Epithelial cell of esophagus (primary cell): ENCODE measurements at regions not wholly inside any gene's neighbourhood (a gene's known extent, or its start where the extent isn't known, plus 50 kb on each side); places are given as distances from the start of the nearest gene placed in this dataset.

ENCODE experiments used
- DNase-seq: peaks from one replicate; pipeline ENCODE4 v3.0.0; 2010; ENCODE audit warnings: low read depth
- H3K4me3 ChIP-seq: 2 replicates; pipeline ENCODE4 v1.5.1; 2011; ENCODE audit warnings: mild to moderate bottlenecking, low read length, control low read depth
- TF ChIP-seq, protein P1 (sequence below): IDR thresholded peaks from 2 replicates; pipeline ENCODE4 v1.5.1; 2011; ENCODE audit warnings: low read depth, mild to moderate bottlenecking, low read length, control low read depth, inconsistent platforms; ENCODE audit not compliant: insufficient read depth; ENCODE audit errors: missing control alignments

DNA sequence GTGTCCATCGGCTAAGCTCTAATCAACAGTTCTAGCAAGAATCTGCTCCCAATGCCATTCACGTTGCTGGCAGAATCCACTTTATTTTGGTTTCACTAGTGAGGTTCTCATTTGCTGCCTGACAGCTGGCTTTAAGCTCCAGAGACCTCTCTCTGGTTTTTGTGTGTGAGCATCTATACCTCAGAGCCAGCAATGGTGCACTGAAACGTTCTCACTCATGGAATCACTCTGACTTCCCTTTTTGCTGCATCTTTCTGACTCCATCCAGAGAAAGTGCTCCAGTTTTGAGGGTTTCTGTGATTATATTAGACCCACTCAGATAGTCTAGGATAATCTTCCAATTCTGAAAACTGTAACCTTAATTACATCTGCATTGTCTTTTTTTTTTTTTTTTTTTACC is 596.6 kb downstream of the RNF144A start:
- H3K4me3 ChIP-seq = no peak overlapping the region
- no peak for DNase-seq
- TF ChIP-seq, protein P1, sequence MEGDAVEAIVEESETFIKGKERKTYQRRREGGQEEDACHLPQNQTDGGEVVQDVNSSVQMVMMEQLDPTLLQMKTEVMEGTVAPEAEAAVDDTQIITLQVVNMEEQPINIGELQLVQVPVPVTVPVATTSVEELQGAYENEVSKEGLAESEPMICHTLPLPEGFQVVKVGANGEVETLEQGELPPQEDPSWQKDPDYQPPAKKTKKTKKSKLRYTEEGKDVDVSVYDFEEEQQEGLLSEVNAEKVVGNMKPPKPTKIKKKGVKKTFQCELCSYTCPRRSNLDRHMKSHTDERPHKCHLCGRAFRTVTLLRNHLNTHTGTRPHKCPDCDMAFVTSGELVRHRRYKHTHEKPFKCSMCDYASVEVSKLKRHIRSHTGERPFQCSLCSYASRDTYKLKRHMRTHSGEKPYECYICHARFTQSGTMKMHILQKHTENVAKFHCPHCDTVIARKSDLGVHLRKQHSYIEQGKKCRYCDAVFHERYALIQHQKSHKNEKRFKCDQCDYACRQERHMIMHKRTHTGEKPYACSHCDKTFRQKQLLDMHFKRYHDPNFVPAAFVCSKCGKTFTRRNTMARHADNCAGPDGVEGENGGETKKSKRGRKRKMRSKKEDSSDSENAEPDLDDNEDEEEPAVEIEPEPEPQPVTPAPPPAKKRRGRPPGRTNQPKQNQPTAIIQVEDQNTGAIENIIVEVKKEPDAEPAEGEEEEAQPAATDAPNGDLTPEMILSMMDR = no peak

DNA sequence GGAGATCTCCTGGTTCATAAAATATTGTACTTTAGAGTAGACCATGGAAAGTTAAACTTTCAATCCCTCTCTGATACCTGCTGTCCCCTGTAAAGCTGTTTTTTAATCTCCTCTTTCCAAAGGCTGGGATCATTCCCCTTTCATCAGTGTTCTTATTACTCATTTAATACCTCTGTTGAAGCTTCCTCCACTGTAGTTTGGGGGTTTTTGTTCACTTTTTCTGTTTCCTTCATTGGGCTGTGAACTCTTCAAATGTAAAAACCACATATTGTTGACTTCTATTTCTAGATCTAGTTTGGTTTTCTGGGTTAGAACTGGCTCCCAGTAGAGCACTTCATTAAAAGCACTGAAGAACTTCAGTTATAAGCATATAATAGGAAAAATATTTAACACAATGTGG is 598.1 kb downstream of the RNF144A start:
- no peak overlapping the region for H3K4me3 ChIP-seq
- DNase-seq = no peak
- TF ChIP-seq, protein P1 = no peak

GRCh38 chr2:7516484-7517063 is 599.4 kb downstream of the RNF144A start:
- no peak overlapping the region for H3K4me3 ChIP-seq
- TF ChIP-seq, protein P1 = no peak
- DNase-seq = no peak

- TF ChIP-seq, protein P1 = no peak
- H3K4me3 ChIP-seq = no peak overlapping the region
- no peak for DNase-seq
Observed at GRCh38 chr2:7517088-7517487, 599.9 kb downstream of the RNF144A start.

DNA sequence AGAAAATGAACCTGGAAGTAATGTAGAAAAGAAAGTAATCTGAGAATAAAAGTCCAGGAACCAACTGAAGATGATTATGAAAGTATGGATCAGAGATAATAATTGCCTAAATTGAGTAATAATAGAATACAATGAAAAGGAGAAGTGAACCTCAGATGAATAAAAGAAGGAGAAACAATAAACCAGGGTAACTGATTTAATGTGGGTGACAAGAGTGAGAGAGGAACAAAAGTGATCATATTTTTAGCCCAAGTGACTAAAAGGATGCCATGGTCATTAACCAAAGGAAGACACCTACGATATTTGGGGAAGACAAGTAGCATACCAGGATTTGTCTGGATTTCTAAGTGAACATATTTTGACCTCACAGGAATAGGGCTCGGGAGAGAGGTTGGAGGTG is 600.6 kb downstream of the RNF144A start:
- H3K4me3 ChIP-seq = no peak overlapping the region
- TF ChIP-seq, protein P1 = no peak
- DNase-seq = no peak

DNA sequence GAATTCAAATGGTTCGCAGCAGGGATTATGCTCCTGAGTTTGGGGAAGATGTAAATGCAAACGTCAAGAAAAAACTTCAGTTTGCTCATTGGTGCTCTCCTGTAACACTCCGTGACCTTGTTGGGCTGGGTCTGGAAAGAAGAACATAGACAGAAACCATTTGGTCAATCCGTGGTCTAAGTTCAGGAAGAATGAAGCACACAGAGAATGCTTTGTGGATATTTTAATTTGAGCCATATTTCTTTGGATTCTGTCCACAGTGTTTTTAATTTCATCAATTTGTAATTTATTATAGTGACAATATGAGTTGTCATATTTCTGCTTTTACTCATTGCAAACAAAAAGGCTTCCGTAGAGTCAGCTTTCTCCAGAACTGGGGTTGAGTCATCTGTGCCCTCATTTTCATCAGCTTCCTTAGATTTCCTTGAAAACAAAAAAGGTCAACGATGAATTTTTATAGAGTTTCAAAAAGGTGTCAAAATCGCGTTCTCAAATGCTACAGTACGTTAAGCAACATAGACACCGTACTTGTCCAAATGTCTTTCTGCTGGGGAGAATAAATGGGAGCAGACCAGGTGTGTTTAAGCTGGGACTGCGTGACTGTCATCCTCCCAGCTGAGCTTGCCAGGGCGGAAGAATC is 606.4 kb downstream of the RNF144A start:
- no peak for DNase-seq

More for the DNA sequence above, 606.4 kb downstream of the RNF144A start:
- H3K4me3 ChIP-seq = no peak overlapping the region
- TF ChIP-seq, protein P1 = no peak
